T1000 (cell line): ENCODE measurements at regions not wholly inside any gene's neighbourhood (a gene's known extent, or its start where the extent isn't known, plus 50 kb on each side); places are given as distances from the start of the nearest gene placed in this dataset.
"Not testable (repeated sequence)": the region's sequence is repeated elsewhere in the genome, so short reads cannot be mapped to it uniquely, and the experiment has no call there.

ENCODE experiments used
- DNase-seq: peaks from one replicate; lab custom pipeline; 2025; ENCODE audit warnings: mixed read lengths; lab: John Stamatoyannopoulos, UW

DNA sequence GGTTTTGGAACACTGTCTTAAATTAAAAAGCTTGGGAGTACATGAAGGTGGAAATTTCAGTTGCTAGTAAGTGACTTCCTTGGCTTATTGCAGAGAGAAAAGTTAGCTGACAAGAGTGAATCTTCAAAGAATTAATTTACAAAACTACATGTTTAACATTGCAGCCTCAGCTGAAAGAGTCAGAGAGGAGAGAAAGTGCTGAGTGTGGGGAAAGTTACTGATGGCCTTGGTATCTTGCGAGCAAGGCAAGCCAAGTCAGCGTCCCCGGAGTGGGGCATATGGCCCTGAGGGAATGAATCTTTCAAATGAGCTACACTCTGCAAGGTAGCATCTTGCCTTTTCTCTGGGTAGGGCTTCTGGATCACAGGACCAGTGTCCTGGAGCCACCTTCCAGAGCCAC is 131.3 kb downstream of the LPIN1 start:
- DNase-seq: no peak

DNA sequence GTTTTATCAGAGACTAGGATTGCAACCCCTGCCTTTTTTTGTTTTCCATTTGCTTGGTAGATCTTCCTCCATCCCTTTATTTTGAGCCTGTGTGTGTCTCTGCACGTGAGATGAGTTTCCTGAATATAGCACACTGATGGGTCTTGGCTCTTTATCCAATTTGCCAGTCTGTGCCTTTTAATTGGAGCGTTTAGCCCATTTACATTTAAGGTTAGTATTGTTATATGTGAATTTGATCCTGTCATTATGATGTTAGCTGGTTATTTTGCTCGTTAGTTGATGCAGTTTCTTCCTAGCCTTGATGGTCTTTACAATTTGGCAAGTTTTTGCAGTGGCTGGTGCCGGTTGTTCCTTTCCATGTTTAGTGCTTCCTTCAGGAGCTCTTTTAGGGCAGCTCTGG is 138.8 kb downstream of the LPIN1 start:
- DNase-seq: not testable (repeated sequence)

DNA sequence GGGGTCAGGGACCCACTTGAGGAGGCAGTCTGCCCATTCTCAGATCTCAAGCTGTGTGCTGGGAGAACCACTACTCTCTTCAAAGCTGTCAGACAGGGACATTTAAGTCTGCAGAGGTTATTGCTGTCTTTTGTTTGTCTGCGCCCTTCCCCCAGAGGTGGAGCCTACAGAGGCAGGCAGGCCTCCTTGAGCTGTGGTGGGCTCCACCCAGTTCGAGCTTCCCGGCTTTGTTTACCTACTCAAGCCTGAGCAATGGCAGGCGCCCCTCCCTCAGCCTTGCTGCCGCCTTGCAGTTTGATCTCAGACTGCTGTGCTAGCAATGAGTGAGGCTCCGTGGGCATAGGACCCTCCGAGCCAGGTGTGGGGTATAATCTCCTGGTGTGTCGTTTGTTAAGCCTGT is 140.5 kb downstream of the LPIN1 start:
- not testable (repeated sequence) for DNase-seq

DNA sequence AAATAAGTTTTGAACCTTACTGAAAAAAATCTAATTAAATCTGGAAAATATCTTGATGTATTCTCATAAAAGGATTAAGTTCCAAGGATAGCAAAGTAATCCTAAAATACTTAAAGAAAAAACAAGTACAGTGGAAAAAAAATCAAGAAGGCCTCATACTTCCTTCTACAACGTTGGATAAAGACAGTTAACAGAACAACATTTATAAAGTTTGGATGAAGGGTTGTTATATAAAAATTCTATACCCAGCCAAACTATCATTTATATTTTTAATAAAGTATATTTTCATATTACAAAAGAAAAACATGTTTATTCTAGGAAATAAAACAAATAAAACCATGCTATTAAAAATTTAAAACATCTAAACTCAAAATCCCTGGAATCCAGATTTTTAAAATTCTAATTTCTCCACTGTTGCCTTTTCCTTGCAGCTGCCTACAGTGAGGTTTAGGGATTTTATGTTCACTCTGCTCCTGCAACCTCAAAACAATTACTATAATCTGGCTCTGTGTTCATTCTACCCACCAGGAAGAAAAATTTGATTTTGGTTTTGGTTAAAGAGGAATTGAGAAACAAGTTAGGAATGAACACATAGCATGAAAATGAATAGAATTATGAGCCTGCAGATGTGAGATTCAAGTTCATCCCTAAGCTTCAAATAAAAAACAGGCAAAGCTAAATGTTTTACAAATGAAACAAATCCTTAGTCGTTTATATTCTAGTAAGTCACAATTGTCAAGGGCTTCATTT is 142.8 kb downstream of the LPIN1 start:
- no peak for DNase-seq

DNA sequence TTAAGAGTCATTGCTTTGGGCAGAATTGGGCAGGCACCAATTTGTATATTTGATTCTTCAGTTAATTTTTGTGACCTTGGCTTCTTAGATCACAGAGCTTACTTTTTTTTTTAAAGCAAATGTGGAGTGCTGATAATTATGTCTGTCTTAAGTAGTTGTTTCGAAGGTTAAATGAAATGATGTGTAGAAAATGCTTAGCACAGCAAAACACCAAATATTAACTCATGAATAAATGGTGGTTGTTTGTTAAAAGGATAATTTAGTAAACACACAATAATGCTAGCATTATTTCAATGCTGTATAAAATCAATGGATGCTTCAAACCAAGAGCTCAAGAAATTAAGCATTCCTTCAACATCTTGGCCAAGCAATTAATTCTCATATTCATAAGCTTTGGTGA is 143.4 kb downstream of the LPIN1 start:
- DNase-seq: no peak

DNA sequence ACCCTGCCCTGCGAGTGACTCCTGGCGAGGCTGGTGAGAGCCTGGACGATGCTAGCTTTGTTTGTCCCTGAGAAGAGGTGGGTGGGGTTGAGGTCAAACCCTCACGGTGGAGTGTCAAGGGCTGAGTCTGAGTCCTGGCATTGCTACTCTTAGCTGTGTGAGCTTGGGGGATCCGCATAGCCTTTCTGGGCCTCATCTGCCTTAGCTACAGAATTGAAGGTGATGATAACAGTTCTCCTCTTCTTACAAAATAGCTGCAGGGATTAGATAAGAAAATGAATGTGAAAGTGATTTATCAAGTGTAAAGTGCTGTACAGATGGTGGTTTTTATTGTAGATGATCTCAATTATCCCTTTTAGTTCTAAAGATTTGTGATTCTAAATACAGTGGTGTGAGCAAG is 144.6 kb downstream of the LPIN1 start:
- no peak for DNase-seq

DNA sequence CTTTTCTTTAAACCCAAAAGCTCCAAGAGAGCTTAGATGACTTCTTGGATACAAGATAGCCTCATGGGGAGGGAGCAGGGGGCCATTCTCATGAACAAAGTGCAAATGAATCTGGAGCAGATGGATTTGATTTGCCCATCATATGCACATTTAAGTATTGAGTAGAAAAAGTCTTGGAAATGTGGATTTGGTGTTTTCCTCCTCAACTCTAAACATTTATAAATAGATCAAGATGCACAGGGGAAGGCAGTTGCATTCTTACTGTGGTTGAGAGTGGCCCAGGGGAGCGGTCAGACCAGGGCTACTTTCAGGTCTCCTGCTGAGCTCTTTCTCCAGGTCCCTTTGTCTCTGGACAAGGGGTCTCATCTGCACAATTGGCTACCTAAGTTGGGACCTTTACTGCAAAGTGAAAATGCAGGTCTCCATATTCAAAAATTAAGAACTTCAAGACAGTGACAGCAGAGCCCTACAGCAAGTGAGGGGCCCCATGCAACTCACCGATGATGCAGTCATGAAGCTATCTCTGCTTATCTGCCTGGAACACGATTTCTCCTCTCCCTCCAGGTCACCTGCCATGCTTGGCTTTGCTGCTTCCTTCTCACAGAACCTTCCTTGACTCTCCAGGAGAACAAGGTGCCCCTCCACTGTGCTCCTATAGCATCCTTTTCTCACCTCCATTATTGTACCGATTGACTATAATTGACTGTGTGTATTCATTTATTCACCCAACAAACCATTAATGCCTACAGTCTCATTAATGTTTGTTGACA is 145.4 kb downstream of the LPIN1 start:
- no peak for DNase-seq

DNA sequence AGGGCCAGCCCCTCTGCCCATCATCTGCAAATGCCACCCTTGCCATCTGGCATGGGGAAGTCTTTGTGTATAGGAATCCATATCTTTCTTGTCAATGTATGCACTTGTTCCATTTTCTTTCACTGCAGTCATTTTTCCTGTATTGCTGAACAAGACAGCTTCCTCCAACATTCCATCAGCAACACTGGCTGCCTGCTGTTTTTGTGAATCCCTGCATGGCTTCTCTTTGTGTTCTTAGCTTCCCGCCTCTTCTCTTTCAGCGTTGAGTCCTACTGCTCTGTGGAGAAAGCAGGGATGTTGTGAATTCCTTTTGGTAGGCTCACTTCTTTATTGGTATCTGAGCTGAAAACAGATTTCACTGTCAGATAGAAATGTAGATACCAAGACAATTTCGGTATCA is 150.0 kb downstream of the LPIN1 start:
- no peak for DNase-seq

DNA sequence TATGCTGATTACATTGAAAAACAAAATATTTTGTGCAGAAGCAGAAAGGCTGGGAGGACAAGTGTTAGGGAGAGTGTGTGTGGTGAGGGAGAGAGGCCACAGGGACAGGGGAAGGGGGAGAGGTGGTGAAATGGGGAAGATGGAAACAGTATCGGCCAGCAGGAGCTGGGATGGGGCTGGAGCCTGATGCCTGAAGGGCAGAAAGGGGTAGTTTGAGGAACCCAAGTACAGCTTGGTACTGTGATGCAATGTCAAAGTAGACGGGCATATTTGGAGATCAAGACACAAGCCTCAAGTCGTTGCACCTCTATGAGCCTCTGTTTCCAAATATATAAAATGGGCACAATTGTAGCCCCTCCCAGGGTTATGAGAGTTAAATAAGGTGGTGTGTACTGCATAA is 152.1 kb downstream of the LPIN1 start:
- no peak for DNase-seq

DNA sequence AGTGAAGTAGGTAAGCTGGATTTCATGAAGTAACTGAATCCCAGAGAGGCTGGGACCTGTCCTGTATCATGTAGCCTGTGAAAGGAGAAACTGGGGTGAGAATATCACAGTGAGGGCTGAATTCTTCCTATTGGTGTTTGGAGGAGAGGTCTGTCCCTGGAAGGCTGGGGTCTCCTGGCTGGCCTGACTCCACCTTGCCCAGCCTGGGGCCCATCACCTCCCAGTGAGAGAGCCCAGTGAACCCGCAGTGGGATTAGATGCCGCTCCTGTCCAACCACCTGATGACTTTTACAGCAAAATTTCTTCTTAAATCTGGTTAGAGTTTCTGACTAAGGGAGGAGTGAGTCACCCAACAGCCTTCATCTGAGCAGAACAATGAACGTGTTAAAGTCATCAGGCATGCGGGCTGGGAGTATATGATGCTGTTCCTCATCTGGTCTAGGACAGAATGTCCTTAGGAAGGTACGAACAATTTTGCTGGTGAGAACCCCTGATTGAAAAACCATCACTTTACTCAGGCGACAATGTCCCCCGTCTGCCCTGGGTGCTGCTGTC is 152.9 kb downstream of the LPIN1 start:
- peak; percentile 15 for DNase-seq

DNA sequence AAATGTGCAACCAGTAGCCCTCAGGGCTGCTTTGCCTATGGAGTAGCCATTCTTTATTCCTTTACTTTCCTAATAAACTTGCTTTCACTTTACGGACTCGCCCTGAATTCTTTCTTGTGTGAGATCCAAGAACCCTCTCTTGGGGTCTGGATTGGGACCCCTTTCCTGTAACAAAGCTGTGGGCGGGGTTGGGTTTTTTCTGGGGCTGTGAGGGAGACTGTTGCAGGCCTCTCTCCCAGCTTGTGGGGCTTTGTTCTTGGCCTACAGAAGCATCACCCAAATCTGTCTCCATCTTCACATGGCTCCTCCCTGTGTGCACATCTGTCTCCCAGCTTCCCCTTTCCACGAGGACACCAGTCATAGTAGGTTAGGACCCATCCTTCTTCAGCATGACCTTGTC is 154.5 kb downstream of the LPIN1 start:
- DNase-seq: not testable (repeated sequence)

DNA sequence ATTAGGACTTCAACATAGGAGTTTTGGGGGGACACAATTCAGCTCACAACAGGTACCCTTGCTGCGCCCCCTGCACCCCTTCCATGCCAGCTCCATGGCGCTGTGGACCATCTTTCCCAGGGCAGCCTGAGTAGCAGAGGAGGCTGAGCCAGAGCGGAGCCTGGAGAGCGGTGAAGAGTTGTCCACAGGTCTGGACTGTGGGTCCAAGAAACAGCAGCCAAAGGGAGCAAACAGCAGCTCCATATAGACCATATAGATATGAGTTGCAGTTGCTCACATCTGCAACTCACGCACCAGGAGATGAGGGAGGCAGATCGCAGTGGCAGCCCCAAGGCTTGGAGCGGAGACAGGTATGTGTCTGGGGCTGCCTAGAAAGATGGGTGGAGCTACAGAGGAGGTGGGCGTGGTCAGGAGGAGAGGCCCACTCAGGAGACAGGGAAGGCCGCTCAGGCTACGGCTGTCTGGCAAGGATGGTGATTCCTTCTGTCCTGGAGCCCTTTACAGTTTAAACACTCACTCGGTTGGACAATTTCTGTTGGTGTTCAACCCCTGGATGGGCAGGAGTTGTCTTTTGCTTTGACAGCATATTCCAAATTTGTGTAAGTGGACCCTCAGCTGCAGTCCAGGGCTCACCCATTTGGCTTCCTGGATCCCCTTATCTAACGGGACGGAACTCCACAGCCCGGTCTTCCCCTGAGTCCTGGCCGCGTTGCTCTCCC is 155.1 kb downstream of the LPIN1 start:
- no peak for DNase-seq

DNA sequence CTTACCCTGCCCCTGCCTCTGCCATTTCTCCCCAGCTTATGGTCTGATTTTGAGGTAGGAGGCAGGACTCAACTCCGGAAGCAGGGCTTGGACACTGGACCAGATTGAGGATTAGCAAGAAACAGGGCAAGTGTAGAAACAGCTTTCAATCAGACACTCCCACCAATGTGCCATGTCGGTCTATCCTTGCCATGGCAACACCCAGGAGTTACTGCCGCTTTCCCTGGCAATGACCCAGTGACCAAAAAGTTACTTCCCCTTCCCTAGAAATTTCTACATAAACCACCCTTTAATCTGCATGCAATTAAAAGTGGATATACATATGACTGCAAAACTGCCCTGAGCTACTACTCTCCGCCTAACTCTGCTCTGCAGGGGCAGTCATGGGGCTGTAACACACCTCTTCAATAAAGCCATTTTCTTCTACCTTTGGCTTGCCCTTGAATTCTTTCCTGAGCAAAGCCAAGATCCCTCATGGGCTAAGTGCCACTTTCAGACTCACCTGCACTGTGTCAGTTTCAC is 156.7 kb downstream of the LPIN1 start:
- DNase-seq: no peak

DNA sequence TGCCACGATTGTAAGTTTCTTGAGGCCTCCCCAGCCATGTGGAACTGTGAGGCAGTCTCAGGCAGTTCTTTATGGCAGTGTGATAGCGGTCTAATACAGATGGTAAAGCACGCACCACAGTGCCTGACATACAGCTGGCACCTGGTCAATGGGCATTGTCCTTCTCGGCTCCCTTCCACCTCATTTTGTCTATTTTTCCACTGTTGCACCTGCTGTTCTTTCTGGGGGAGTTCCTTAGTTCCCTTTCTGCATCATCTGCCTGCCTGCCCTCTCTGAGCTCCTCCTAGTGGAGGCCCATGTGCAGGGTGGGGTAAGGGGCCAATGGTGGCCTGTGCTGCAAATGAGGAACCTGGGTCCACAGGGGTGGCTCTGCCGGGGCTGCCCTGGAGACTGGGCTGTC is 157.6 kb downstream of the LPIN1 start:
- no peak for DNase-seq

DNA sequence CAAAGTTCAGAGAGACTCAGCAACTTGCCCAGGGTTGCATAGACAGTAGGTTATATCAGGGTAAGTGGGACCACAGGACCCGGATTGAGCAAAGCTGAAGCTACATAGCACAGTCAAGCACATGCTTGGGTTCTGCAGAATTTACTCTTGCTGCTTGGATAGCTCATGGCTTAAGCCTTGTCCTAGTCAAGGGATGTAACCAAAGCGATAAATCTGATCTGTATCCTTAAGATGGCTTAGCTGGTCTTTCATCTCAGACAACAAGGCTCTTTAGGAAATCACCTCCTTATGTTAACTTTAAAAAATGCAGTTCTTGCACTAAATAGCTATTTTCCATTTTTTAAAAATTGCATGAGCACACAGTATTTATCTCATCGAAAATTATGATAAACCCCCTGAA is 158.5 kb downstream of the LPIN1 start:
- DNase-seq: no peak

DNA sequence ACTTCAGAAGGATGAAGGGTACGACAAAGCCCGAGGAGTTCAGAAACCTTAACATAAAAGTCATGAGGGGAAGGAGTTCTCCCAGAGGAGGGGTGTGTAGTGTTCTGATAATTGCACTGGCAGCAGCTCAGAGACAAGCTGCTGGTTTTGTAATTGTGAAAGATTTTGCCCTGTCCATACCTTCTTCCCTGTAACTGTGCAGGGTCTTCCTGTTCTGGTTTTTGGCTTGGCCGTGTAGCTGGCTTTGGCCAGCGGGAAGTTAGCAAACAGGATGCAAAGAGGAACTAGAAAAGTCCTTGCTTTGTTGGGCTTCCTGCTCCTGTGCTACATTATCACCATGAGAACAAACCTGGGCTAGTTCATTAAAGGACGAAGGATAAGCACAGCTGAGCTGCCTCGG is 160.8 kb downstream of the LPIN1 start:
- no peak for DNase-seq

DNA sequence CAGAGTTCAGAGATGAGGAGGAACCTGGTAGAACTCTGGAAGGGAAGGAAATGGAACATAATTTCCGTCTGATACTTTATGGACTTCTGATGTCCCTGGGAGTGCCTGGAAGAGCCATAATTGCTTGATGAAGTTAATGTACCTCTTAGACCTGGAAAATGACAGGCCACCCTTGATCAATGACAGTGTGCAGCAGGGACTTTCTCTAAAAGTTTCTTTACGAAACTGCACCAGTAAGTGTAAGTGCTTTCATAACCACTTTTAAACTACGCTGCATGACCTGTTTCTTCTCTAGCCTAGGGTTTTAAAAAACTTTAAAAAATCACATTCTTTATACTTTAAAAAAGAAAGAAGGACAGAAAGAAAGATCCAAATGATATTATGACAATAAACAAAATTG is 164.5 kb downstream of the LPIN1 start:
- no peak for DNase-seq

DNA sequence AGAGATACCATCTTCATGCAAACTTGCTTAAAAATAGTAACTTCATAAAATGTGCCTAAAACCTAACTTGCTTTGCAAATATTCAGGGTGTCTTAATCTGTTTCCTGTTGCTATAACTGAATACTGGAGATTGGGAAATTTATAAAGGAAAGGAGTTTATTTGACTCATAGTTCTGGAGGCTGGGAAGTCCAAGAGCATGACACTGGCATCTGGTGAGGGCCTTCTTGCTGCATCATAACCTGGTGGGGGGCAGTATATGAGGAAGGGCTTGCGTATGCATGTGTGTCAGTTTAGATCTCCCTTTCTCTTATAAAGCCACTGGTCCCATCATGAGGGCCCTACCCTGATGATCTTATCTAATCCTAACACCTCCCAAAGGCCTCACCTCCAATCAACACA is 166.5 kb downstream of the LPIN1 start:
- DNase-seq: no peak

DNA sequence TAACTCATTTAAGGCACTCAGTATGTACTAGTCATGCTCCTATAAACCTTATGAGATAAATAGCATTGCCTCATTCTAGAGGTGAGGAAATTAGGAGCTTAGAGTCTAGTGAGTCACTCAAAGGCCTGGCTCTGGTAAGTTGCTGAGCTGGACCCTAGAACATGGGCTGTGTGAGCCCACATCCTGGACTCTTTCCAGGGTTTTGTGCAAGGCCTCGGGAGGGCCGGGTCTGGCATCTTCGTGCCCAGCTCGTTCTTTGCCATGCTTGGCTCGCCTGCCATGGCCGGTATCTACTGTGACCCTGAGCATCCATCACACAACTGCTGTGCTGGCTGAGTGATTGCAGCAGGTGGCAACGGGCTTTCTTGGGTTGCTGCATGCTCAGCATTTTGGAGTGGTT is 168.0 kb downstream of the LPIN1 start:
- no peak for DNase-seq

DNA sequence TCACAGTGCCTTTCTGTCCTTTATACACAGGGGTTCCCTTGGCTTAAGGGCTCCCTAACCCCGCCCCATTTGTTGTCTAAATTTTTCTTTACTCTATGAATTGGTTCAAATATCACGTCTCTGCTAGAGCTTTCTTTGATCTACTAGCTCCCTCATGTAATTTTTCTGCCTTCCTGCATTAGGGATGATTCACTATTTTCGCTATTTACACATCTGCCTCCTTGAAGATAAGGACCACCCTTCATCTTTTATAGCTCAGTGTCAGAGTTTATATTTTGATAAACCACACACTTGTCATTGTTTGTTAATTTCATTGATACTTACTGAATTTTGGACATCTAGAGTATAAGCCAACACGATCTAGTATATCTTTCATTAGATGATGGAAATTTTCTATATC is 169.2 kb downstream of the LPIN1 start:
- no peak for DNase-seq

DNA sequence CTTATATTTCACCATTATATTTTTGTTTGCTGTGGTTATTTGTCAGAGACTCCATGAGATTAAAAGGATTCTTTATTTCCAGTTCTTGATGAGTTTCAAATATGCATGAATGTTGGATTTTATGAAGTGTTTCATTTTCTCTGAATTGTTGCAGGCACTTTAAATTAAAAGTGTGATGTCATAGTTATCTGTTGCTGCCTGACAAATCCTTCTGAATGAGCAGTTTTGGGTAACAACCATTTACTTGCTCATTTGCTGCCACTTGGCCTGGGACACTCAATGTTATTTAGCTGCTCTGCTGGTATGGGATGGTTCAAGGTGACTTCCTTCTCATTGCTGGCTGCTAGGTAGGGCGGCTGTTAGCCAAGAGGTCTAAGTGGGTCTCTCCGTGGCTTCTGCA is 173.5 kb downstream of the LPIN1 start:
- no peak for DNase-seq

DNA sequence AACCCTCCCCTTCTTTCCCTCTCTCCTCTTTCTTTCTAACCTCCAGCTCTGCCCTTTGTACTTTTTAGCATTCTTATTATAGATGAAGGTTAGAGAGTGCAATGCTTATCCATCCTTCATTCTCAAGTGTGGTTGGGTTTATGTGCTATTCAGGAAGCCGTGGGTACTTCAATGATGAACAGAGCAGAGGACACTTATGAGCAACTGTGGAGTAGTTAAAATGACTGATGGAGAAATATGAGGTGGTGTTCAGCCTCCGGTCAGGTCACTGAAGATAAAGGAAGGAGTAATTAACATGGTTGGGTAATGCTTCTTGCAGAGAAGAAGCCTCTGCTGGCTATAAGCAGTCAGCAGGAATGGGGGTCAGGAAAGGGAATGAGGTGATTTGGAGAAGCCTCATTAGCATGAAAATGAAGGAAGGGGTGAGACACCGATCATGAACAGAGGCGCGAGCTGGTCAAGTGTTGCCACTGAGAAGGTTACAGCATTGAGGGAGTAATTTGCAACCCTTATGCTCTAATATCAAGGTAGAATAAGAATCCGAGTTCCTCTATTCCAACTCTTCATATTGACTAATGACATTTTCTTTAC is 174.7 kb downstream of the LPIN1 start:
- no peak for DNase-seq
